IMR-90 (cell line): ENCODE measurements at regions not wholly inside any gene's neighbourhood (a gene's known extent, or its start where the extent isn't known, plus 50 kb on each side); places are given as distances from the start of the nearest gene placed in this dataset.

Experiments
- BHLHE40 ChIP-seq: fragments of 150-350 bp; IDR thresholded peaks from 2 replicates; pipeline ENCODE4 v1.6.1; 2016; ENCODE audit warnings: mild to moderate bottlenecking, low read depth, low read length
- CEBPB ChIP-seq: IDR thresholded peaks from 2 replicates; pipeline ENCODE4 v1.6.1; 2012; ENCODE audit warnings: low read depth, low read length, improper control_type of control experiment
- CHD1 ChIP-seq: IDR thresholded peaks from 2 replicates; pipeline ENCODE4 v1.6.1; 2012; ENCODE audit warnings: low read depth, low read length, improper control_type of control experiment
- POLR2A ChIP-seq: IDR thresholded peaks from 2 replicates; pipeline ENCODE4 v1.6.1; 2012; ENCODE audit warnings: mild to moderate bottlenecking, low read depth, low read length

DNA sequence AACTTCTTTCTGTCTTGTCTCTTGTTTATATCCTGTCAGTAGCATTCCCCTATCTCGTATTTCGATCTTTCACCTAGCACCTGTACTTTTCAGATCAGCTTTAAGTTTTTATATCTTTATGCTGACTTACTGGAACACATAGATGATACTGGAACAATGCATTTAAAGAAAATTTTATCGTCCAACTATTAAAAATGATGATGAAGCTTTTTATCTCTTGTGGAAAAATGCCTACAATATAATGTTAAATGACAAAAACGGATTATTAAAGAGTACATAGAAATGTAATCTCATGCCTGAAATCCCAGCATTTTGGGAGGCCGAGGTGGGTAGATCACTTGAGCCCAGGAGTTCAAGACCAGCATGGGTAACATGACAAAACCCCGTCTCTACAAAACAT, 139.5 kb downstream of the ZPLD1 start:
- no peak for TF ChIP-seq BHLHE40
- no peak for TF ChIP-seq CEBPB
- no peak for TF ChIP-seq POLR2A
- TF ChIP-seq CHD1: no peak
